GM21367 (cell line): ENCODE measurements at regions not wholly inside any gene's neighbourhood (a gene's known extent, or its start where the extent isn't known, plus 50 kb on each side); places are given as distances from the start of the nearest gene placed in this dataset.
"Not testable (repeated sequence)": the region's sequence is repeated elsewhere in the genome, so short reads cannot be mapped to it uniquely, and the experiment has no call there.

ENCODE experiments used
- ATAC-seq: cut with Tn5 transposase; IDR thresholded peaks from one replicate; pipeline ENCODE4 v1.9.1; 2021; ENCODE audit not compliant: unreplicated experiment

DNA sequence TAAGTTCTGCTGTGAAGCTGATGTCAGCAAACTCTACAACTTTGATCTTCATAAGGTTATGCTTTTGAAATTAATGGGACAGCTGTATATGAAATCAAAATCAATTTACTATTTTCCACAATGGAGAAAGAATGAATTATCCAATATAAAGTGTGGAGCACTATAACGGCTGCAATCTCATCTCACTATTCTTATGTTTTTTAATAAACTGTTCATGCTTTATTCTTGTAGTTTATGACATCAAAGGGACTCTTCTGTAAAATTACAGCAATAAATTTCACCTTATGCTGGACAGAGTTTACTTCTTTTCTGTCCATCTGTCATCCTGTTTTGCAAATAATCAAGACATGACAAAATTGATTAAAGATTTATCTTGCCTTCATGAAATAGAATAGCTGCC, 192.5 kb downstream of the TECRL start:
- ATAC-seq: no peak

DNA sequence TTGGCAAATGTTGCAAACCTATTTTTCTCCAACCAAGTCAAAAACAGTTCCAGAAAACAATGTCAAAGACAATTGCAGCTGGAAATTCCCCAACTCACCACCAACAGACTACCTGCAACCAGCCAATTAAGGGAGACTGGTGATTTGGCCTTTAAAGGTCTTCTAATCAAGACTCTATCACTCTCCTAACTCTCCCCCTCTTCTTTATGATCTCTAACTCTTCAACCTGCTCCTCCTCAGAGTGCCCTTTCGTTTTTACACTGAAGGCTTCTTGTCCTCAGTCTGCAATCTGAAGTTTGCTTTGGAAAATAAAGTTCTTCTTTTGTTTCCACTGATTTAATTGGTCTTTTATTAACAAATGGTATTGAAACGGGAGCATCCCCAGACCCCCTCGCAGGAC, 203.9 kb downstream of the TECRL start:
- ATAC-seq: no peak

DNA sequence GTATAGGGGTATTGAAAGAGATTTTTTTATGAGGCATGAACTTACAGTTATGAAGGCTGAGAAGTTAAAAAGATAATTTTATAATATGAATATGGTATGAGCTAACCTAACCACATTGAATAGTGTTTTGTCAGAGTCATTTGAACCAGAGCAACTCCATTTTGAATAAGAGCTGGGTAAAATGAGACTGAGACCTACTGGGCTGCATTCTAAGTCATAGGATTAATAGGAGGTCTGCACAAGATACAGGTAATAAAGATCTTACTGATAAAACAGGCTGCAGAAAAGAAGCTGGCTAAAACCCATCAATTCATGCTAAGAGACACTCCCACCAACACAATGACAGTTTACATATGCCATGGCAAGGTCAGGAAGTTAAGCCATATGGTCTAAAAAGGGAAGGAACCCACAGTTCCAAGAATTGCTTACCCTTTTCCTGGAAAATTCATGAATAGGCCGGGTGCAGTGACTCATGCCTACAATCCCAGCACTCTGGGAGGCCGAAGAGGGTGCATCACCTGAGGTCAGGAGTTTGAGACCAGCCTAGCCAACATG, 209.2 kb downstream of the TECRL start:
- ATAC-seq: no peak

DNA sequence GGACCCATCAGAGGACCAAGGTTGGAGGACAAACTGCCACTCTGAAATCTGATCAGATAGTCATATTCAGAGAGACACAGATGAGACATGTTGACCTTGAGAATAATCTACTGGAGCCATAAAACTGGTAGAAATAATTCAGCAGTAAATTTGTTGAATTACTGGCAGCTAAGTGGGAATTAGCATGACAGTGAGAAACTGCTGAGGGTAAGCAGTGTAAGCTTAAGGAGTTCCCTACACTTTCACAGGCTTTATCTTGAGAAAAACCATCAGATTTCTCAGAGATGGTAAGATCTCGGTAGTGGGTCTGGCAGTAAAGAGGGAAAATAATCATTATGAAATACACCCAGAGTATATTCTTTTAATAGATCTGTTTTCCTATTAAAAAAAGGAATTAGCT, 213.7 kb downstream of the TECRL start:
- no peak for ATAC-seq

DNA sequence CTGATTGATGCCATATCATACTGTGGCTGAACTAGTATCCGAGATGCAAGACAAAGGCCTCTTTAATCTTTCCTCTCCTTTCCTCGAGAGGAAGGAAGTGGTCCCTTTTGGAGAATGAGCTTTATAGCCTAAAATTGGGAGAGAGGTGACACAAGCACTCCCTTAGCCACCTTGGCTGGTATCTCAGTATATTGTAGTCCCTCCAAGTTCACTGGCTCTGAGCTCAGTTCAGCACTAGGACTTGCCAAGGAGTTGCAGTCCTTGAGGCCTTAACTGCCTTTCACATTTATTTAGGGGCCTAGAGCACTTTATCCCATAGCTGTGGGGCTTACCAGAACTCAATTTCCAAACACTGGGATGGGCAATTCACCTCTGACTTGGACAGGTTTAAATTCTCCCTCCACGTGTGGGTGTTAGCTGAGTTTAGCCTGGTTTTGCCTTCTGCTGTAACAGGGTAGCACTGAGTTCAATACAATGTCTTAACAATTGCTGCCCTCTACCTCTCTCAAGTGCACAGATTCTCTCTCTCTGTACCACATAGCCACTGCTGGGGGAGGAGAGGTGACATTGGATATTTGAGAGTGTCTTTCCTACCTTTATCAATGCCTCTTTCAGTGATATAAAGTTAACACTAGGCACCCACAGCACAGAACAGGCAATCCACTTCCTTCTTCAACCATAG, 216.4 kb downstream of the TECRL start:
- ATAC-seq: no peak

GRCh38 chr4:64174247-64174882, 234.9 kb downstream of the TECRL start:
- no peak for ATAC-seq

- ATAC-seq: no peak
These were observed 242.9 kb downstream of the TECRL start for GRCh38 chr4:64166365-64166764.

- ATAC-seq: peak; percentile 82
These were observed 250.5 kb downstream of the TECRL start for GRCh38 chr4:64158648-64159326.

DNA sequence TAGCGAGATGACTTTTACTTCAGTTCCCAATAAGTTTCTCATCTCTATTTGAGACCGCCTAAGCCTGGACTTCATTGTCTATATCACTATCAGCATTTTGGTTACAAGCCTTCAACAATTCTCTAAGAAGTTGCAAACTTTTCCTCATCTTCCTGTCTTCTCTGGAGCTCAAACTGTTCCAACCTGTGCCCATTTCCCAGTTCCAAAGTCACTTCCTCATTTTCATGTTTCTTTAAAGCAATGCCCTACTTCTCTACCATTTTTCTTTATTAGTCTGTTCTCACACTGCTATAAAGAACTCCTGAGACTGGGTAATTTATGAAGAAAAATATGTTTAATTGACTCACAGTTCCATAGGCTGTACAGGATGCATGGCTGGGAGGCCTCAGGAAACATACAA, 251.9 kb downstream of the TECRL start:
- ATAC-seq: no peak

GRCh38 chr4:64156253-64156652, 253.0 kb downstream of the TECRL start:
- no peak for ATAC-seq

DNA sequence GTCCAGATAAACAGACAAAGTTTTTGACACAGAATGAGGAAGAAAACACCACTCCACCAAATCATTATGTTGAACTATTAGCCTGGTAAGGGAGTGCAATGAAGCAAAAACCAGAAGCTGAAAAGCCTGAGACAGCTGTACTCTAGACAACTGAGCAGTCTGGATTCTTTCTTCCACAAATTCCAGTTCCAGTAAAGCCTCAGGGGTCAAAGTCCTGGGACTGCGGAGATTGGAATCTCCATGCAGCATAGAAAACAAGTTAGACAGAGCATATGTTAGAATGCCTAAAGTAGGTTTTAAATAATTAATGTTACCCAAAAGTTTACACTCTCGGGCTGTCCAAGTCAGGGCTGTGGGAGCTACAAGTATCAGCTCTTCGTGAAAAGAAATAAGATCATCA, 263.2 kb downstream of the TECRL start:
- ATAC-seq: no peak

- ATAC-seq: no peak
These were observed 264.3 kb downstream of the TECRL start for GRCh38 chr4:64144994-64145393.

DNA sequence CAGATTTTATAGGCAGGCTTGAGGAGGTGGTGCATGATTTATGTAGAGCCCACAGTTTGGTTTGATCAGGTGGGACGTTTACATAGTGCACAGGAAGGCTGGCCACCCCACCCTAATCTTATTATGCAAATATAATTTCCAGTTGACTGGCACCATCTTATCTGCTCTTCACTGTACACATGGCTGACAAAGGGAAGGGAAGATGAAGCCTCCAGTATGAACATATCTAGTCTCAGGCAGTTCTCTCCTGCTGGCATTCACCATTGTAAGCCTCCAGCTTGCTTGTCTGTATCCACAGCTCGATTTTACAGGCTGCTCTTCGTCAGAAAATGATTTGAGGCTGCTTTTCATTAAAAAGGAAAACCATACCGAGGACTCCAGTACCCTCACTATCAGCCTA, 278.3 kb downstream of the TECRL start:
- no peak for ATAC-seq

- no peak for ATAC-seq
These were observed 283.9 kb downstream of the TECRL start for GRCh38 chr4:64125354-64125753.

GRCh38 chr4:64121803-64122202, 287.4 kb downstream of the TECRL start:
- no peak for ATAC-seq

DNA sequence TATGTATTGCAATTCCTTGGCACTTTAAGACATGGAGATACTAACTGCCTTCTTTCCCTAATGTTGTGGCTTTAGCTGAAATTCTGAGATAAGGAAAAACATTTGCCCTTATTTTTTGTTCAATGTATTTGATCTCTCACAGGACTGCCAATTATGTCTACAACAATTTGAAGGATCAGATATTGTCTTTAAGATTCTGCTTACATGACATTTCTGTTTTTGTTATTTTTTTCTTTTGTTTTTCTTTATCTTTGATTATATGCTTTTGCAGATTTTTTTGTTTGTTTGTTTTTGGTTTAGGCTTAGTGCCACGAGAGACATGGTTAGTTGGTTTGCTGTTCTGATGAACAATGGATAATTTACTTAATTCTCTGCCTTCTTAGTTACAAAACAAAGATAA, 303.3 kb downstream of the TECRL start:
- ATAC-seq: no peak

- no peak for ATAC-seq
These were observed 313.9 kb downstream of the TECRL start for GRCh38 chr4:64095398-64095797.

DNA sequence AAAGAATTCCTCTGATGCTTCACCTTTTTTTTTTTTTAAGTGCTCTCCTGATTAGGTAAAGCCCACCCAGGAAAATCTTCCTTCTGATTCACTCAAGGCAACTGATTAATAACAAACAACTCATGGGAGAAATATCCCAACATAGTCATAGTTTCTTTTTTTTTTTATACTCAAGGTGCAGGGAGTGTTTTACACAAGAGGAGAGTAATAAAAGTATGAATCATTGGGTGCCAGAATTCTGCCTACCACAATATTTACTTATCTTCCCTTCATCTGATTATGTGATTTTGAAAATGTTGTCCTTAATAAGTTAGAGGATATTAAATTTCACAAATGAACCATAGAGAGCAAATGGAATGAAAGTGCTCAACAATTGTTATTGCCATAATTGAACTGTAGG, 329.9 kb downstream of the TECRL start:
- ATAC-seq: no peak

- no peak for ATAC-seq
These were observed 341.2 kb downstream of the TECRL start for GRCh38 chr4:64068096-64068495.

- ATAC-seq: no peak
These were observed 346.3 kb downstream of the TECRL start for GRCh38 chr4:64062991-64063390.

GRCh38 chr4:64037033-64037432, 372.2 kb downstream of the TECRL start:
- ATAC-seq: not testable (repeated sequence)

DNA sequence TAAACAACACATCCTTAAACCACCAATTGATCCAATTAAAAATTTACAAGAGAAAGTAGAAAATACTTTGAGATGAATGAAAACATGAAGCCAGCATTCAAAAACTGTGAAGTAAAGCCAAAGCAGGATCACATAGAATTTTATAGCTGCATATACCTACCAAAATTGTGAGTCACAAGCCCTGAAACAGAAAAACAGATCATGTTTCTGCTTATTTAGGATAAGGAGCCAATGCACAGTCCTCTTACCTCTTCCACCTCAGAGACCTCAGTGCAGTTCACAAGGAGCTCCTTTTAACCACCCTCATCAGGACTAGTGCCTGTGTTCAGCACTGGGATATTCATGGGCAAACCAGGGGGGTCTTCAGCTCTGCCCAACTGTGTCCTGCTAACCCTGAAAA, 386.7 kb downstream of the TECRL start:
- ATAC-seq: no peak
